ENCODE measurements at regions not wholly inside any gene's neighbourhood (a gene's known extent, or its start where the extent isn't known, plus 50 kb on each side); places are given as distances from the start of the nearest gene placed in this dataset.
"Not testable (repeated sequence)": the region's sequence is repeated elsewhere in the genome, so short reads cannot be mapped to it uniquely, and the experiment has no call there.

DNA sequence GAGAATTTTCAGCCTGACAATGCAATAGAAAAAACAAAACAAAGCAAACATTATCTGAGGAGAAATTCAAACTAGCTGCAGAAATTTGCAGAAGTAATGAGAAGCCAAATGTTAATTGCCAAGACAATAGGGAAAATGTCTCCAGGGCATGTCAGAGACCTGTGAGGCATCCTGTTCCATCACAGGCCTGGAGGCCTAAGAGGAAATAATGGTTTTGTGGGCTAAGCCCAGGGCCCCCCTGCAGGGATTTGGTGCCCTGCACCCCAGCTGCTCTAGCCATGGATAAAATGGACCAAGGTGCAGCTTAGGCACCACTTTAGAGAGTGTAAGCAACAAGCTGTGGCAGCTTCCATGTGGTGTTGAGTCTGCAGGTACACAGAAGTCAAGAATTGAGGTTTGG lies 401.2 kb upstream of the NECTIN3 start:
- DNase-seq (ENCODE audit: low read depth, low spot score) = no peak

GRCh38 chr3:110677506-110677905 lies 394.1 kb upstream of the NECTIN3 start:
- DNase-seq (ENCODE audit: low read depth, low spot score) = no peak

GRCh38 chr3:110679285-110679684 lies 392.3 kb upstream of the NECTIN3 start:
- no peak for DNase-seq (ENCODE audit: low read depth, low spot score)

DNA sequence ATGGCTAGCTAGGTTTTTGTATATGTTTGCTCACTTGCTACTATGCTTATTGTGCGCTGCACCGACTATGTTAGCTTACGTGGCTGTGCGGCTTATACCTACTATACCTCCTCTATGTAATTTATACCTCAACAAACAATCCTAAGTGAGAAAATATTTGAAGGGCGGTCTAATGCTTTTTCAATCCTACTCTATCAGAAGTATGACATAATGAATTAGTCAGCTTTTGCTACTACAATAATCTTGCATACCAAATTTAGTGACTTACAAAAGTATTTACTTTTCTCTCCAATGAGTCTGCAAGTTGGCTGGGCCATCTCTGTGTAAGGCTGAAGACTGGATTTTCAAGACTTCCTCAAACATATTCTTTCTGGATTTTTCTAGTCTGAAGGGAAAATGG lies 391.2 kb upstream of the NECTIN3 start:
- no peak for DNase-seq (ENCODE audit: low read depth, low spot score)

- DNase-seq (ENCODE audit: low read depth, low spot score) = no peak
These were observed 387.1 kb upstream of the NECTIN3 start for GRCh38 chr3:110684466-110684865.

DNA sequence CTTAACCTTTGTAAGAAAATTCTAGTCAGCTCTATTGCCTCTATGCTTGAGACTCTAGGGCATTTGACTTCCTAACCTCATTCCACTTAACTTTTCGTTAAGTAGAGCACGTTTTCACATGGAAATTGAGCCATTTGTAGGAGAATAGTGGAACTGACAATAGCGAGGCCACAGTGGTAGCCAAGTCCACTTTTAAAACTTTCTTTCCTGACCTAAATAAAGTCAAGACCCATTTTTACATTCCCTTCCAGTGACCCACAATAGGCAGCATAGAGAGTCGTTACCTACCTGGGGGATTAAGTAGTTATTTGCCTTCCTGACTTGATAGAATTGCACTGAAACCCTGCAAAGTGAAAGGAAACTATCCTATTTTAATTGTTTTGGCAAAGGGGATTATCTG lies 386.0 kb upstream of the NECTIN3 start:
- DNase-seq (ENCODE audit: low read depth, low spot score) = peak; percentile 74

- DNase-seq (ENCODE audit: low read depth, low spot score) = peak; percentile 33
These were observed 384.9 kb upstream of the NECTIN3 start for GRCh38 chr3:110686701-110687100.

- no peak for DNase-seq (ENCODE audit: low read depth, low spot score)
These were observed 384.5 kb upstream of the NECTIN3 start for GRCh38 chr3:110687138-110687537.

GRCh38 chr3:110697961-110698360 lies 373.7 kb upstream of the NECTIN3 start:
- DNase-seq (ENCODE audit: low read depth, low spot score) = no peak

GRCh38 chr3:110704332-110704731 lies 367.3 kb upstream of the NECTIN3 start:
- not testable (repeated sequence) for DNase-seq (ENCODE audit: low read depth, low spot score)

DNA sequence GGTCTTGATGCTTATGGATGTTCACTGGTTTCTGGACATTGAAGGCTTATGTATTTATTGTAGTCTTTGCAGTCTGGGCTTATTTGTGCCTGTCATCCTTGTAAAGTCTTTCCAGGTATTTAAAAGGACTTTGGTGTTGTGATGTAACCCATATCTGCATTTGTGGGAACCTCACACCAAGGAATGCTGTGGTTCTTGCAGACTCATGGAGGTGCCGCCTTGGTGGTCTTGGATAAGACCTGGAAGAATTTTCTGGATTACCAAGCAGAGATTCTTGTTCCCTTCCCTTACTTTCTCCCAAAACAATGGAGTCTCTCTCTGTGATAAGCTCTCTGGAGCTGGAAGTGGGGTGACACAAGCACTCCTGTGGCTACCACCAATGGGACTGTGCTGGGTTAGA lies 363.5 kb upstream of the NECTIN3 start:
- no peak for DNase-seq (ENCODE audit: low read depth, low spot score)

DNA sequence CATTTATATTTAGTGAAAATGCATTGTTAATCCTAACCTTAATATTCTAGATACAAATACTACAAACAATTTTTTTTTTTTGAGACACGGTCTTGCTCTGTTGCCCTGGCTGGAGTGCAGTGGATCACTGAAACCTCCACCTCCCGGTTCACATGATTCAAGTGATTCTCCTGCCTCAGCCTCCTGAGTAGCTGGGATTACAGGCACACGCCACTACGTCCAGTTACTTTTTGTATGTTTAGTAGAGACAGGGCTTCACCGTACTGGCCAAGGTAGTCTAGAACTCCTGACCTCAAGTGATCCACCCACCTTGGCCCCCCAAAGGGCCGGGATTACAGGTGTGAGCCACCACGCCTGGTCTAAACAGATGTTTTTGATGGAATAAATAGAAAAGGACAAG lies 361.5 kb upstream of the NECTIN3 start:
- no peak for DNase-seq (ENCODE audit: low read depth, low spot score)

DNA sequence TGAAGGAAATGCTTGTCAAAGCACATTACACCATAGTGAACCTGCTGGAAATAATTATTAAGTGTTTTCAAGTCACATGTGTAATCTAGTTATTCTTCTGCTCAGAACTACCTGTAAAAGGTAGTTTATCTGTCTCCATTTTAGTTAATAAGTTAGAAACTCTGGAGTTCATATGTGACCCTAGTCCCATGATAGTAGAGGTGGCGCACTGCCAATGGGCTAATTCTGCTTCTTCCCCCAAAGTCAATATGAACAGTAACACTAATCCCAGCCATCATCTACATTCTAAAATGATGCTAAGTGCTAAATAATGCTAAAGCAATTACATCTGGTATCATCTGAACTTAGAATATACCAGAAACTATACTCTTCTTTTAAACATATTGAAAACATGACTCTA lies 361.0 kb upstream of the NECTIN3 start:
- DNase-seq (ENCODE audit: low read depth, low spot score) = no peak

GRCh38 chr3:110711130-110711832 lies 360.3 kb upstream of the NECTIN3 start:
- DNase-seq (ENCODE audit: low read depth, low spot score) = no peak

DNA sequence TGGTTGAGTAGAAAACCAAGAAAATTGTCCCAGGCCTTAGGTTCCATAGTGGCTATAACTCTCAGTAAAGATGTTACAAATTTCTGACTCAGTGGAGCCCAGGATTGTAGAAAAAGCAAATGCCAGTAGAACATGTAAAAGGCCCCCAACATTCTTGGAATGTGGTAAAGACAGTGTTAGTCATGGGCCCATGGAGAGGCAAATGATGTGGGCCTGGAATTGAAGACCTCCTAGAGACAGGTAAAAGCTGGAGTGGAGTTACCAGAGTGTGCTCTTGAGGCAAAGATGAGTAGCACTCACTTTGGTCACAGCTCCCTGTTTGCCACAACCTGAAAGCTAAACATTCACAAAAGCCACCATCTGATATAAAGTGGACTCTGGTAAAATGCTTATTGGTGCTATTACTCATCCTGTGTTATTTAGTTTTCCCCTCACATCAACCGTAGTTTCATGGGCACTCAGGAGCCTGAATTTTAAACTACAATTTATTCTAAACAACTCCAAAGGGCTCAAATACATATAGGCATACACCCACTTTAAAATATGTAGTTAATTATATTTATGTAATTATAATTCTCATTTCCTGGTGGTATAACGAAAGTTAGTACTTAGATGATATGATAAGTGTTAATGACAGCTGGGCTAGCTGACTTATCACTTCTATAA lies 359.6 kb upstream of the NECTIN3 start:
- peak; percentile 91 for DNase-seq (ENCODE audit: low read depth, low spot score)

GRCh38 chr3:110727056-110727455 lies 344.6 kb upstream of the NECTIN3 start:
- DNase-seq (ENCODE audit: low read depth, low spot score) = no peak

DNA sequence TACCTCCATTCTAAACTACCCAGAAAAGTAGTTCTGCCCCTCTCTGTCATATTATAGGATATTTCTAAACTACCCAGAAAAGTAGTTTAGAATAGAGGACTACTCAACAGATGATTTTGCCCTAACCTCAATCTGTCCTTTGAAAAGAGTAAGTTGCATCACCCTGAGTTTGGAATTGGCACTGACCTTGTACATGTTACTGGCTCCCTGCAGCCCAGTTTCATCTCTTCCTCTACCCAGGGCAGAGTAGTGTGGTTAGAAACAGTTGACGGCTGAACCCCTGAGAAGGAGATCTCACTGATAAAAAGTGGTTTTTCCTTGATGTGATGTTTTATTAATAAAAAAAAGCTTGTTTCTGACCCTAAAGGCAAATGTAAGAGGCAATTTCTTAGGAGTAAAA lies 340.5 kb upstream of the NECTIN3 start:
- DNase-seq (ENCODE audit: low read depth, low spot score) = no peak

DNA sequence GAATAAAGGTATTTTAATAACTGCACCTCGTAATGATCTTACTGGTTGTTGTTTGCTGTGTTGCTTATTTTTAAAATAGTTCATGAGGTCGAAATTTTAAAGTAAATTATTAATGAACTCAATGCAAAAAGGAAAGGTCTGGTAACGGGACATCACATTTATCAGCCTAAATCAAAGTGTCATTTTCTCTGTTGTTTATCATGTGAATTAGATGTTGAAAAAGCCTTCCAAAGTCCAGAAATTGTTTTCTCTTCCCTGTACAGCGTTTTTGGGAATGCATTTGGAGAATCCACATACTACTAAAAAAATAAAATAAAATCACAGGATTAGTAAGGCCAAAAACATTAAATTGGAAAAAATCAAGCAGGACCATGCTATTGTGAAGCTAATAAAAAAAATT lies 339.2 kb upstream of the NECTIN3 start:
- DNase-seq (ENCODE audit: low read depth, low spot score) = no peak

- no peak for DNase-seq (ENCODE audit: low read depth, low spot score)
These were observed 338.6 kb upstream of the NECTIN3 start for GRCh38 chr3:110733045-110733444.

GRCh38 chr3:110734524-110734923 lies 337.1 kb upstream of the NECTIN3 start:
- DNase-seq (ENCODE audit: low read depth, low spot score) = no peak

- no peak for DNase-seq (ENCODE audit: low read depth, low spot score)
These were observed 335.3 kb upstream of the NECTIN3 start for GRCh38 chr3:110736332-110736731.

DNA sequence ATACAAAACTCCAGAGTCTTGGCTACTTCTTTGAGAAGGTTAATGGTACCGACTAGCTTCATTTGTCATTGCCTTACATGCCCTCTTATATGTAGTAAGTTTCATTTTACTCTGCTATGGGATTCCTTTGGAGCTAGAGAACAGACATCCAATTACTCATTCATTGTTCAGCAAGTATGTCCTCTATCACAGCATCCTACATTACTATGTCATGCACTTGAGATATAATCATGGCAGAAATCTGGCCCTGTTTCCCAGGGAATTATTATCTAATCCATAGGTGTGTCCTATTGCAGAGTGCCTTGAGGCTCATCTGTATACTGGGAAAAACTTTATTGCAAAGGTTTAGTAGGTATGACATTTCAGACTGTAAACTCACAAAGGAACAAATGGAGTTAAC lies 333.1 kb upstream of the NECTIN3 start:
- no peak for DNase-seq (ENCODE audit: low read depth, low spot score)

DNA sequence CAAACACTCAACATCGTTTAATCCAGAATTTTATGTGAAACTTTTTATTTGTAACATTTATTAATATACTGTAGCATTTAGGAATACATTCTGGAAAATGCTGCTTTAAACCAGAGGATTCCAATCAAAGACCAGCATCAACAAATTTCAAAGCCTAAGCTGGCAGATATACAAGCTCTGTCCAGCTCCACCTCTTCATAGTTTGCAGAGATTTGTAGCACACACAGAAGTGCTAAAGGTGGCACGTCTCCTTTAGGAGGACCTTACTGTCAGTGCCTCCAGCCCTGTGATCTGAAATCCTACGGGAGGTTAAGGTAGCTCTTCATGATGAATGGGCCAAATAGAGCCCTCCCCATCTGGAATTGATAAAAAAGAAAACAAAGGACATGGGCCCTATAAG lies 329.7 kb upstream of the NECTIN3 start:
- DNase-seq (ENCODE audit: low read depth, low spot score) = no peak

- DNase-seq (ENCODE audit: low read depth, low spot score) = no peak
These were observed 328.4 kb upstream of the NECTIN3 start for GRCh38 chr3:110743202-110743601.
